GM12864 (cell line): ENCODE measurements at regions not wholly inside any gene's neighbourhood (a gene's known extent, or its start where the extent isn't known, plus 50 kb on each side); places are given as distances from the start of the nearest gene placed in this dataset.
A peak's percentile ranks its signal among the peaks of the same experiment; 100 is the strongest.

ENCODE experiments used
- DNase-seq: peaks from one replicate; pipeline ENCODE4 v3.0.0-alpha.2; 2011; ENCODE audit warnings: low read depth
- H3K4me3 ChIP-seq: 2 replicates; pipeline ENCODE4 v1.5.1; 2011; ENCODE audit warnings: mild to moderate bottlenecking, low read depth, low read length, control low read depth
- CTCF ChIP-seq: IDR thresholded peaks from 2 replicates; pipeline ENCODE4 v1.5.1; 2011; ENCODE audit warnings: low read depth, mild to moderate bottlenecking, moderate library complexity, low read length, control low read depth, inconsistent platforms; ENCODE audit errors: missing control alignments

- no peak for DNase-seq
Measured at GRCh38 chr3:180828723-180829408, 83.6 kb upstream of the FXR1 start.

DNA sequence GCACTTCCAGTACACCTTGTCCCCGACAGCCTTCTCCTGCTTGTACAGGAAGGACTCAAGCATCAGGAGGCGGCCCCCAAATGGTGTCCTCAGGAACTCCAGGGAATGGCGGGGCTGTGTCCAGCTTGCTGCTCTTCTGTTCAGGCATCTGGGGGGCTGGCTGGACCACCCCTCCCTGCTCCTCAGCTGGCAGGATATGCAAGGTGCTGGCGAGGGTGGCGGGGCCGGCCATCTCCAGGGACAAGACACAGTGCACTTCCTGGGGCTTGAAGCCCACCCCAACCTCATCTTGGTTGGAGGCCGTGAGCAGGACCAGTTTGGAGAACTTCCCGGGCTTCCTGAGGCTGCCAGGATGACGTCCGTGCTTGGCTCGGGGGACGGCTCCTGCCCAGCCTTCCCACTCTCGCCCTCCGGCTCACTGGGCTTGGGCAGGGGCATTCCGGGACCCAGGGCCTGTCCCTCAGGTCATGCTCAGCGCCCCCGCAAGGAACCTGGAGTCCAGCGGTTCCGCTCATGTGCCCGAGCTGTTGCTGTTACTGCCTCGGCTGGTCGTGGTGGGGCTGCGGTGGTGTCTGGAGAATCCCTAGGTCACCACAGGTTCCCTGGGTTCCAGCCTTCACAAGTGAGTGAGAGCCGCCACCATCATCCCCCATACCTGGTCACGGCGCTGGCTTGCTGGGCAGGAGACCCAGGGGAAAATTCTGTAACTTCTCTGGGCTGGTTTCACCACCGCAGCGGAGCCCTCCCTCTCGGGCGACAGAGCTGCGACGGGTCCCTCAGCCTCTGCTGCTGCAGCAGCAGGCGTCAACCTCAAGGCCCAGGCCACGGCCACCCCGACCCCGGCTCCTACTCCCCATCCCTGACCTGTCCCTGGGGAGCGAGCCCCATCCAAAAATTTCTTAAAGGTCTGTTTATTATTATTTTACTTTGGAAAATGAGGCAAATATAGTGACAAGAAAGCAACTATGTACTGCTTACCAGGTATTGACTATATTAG, 82.8 kb upstream of the FXR1 start:
- H3K4me3 ChIP-seq: no peak overlapping the region
- no peak for DNase-seq
- no peak for TF ChIP-seq CTCF

More at GRCh38 chr3:180828723-180829408, 83.6 kb upstream of the FXR1 start:
- no peak for TF ChIP-seq CTCF
- H3K4me3 ChIP-seq: no peak overlapping the region

DNA sequence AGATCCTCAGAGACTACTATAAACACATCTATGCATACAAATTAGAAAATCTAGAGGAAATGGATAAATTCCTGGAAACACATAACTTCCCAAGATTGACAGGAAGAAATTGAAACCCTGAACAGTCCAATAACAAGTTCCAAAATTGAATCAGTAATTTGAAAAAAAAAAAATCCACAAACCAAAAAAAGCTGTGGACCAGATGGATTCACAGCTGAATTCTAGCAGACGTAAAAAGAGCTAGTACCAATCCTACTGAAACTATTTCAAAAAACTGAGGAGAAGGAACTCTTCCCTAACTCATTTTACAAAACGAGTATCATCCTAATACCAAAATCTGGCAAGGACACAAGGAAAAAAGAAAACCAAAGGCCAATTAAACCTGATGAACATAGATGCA, 77.0 kb upstream of the FXR1 start:
- H3K4me3 ChIP-seq: no peak overlapping the region
- TF ChIP-seq CTCF: no peak

GRCh38 chr3:180836766-180837165, 75.7 kb upstream of the FXR1 start:
- TF ChIP-seq CTCF: no peak
- DNase-seq: no peak
- no peak overlapping the region for H3K4me3 ChIP-seq

More for the DNA sequence above, 77.0 kb upstream of the FXR1 start:
- DNase-seq: no peak

DNA sequence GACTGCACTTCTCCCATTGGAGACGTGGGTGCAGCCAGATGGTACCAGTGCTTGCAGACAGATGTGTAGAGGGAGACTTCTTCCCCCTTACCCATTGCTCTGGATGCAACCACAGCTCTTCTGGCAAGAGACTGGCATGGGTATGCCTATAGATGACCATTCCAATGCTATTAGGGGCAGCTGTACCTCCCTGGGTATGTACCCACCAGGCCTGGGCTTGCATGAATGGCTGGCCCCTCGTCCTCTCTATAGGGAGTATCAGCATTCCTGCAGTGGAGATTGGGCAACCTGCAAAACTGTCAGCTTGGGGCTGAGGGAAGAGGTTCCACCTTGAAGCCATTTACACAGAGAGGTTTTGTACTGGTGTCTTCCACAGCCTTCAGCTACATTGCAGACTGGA, 57.6 kb upstream of the FXR1 start:
- no peak overlapping the region for H3K4me3 ChIP-seq
- no peak for TF ChIP-seq CTCF
- DNase-seq: no peak

GRCh38 chr3:180855364-180855763, 57.1 kb upstream of the FXR1 start:
- peak; percentile 39 for TF ChIP-seq CTCF
- no peak overlapping the region for H3K4me3 ChIP-seq
- no peak for DNase-seq
